HCT116 (cell line): ENCODE measurements at regions not wholly inside any gene's neighbourhood (a gene's known extent, or its start where the extent isn't known, plus 50 kb on each side); places are given as distances from the start of the nearest gene placed in this dataset.

Experiments used
- ATAC-seq: fragments of 200-7000 bp; cut with Tn5 transposase; 2 replicates; pipeline ENCODE4 v1.9.1; 2020; ENCODE audit warnings: mild to moderate bottlenecking, moderate library complexity
- BruUV-seq: library from RNA; stranded (reverse); fragments of 400-500 nt; replicated peaks from 2 replicates; lab custom pipeline; 2021; lab: Mats Ljungman, UMichigan
- CTCF ChIA-PET: fragments of 300-600 bp; sonication (Branson Sonifier 250); formaldehyde crosslinking; loops from one replicate; lab custom pipeline; 2021; ENCODE audit warnings: antibody characterized with exemption; lab: Charles Lee
- POLR2A ChIA-PET: fragments of 300-600, 350-600 bp; sonication (Branson Sonifier 250); formaldehyde crosslinking; loops from one replicate; lab custom pipeline; 2021; ENCODE audit warnings: antibody characterized with exemption; lab: Charles Lee
- RAD21 ChIA-PET, 2 experiments: fragments of 300-600 bp; sonication (Branson Sonifier 250); formaldehyde crosslinking; loops; one replicate each; lab custom pipeline; 2023; ENCODE audit warnings: low total read pairs in 2 of 2; ENCODE audit not compliant: uncharacterized antibody in 2 of 2, unreplicated experiment in 2 of 2, low non-redundant PET in 1 of 2; lab: Charles Lee
- DNase-seq: peaks from one replicate; pipeline ENCODE4 v3.0.0-alpha.2; 2010; ENCODE audit warnings: low read depth, low spot score
- H2AFZ ChIP-seq: fragments of 200-600 bp; shearing (Covaris generic), sonication (generic); 2 replicates; pipeline ENCODE4 v1.6.1; 2017; ENCODE audit warnings: low read depth, mixed run types, mixed read lengths, antibody characterized with exemption, low read length; ENCODE audit not compliant: poor library complexity, severe bottlenecking
- H3K27ac ChIP-seq: 2 replicates; pipeline ENCODE4 v1.5.1; 2012; ENCODE audit warnings: low read depth, low read length
- H3K27me3 ChIP-seq: fragments of 200-600 bp; sonication (generic); 2 replicates; pipeline ENCODE4 v1.6.1; 2016; ENCODE audit warnings: mixed run types, low read length, mixed read lengths; ENCODE audit not compliant: insufficient read depth
- H3K36me3 ChIP-seq, 2 experiments: fragments of 200-500 bp in 1 of 2; fragments of 200-600 bp in 1 of 2; sonication (Bioruptor generic) in 1 of 2; sonication (generic) in 1 of 2; 2 replicates each; pipeline versions ENCODE4 v1.5.1 to v1.6.1; 2014 to 2016; ENCODE audit warnings: low read length in 2 of 2, inconsistent platforms in 1 of 2, mixed read lengths in 1 of 2, mixed run types in 1 of 2; ENCODE audit not compliant: insufficient read depth in 2 of 2, control insufficient read depth in 1 of 2
- H3K4me1 ChIP-seq, 2 experiments: fragments of 200-600 bp in 1 of 2; sonication (generic) in 1 of 2; 2 replicates each; pipeline versions ENCODE4 v1.5.1 to v1.6.1; 2012 to 2017; ENCODE audit warnings: low read length in 2 of 2, inconsistent platforms in 1 of 2, mild to moderate bottlenecking in 1 of 2, mixed read lengths in 1 of 2, mixed run types in 1 of 2, moderate library complexity in 1 of 2; ENCODE audit not compliant: insufficient read depth in 2 of 2, control insufficient read depth in 1 of 2
- H3K4me2 ChIP-seq: fragments of 200-600 bp; sonication (generic); 2 replicates; pipeline ENCODE4 v1.6.1; 2017; ENCODE audit warnings: mixed run types, low read length, mixed read lengths
- H3K4me3 ChIP-seq, 2 experiments: fragments of 200-600 bp in 1 of 2; sonication (generic) in 1 of 2; replicated peaks in 1 of 2; 2 replicates each; pipeline ENCODE4 v1.5.1; 2011 to 2016; ENCODE audit warnings: low read length in 2 of 2, control low read depth in 1 of 2, low read depth in 1 of 2, mild to moderate bottlenecking in 1 of 2, mixed read lengths in 1 of 2, mixed run types in 1 of 2
- H3K79me2 ChIP-seq: fragments of 200-600 bp; sonication (generic); 2 replicates; pipeline ENCODE4 v1.6.1; 2017; ENCODE audit warnings: mild to moderate bottlenecking, mixed run types, low read length, moderate library complexity, mixed read lengths; ENCODE audit not compliant: insufficient read depth
- H3K9ac ChIP-seq: fragments of 200-600 bp; sonication (generic); 2 replicates; pipeline ENCODE4 v1.6.1; 2016; ENCODE audit warnings: low read length, mixed read lengths
- H3K9me2 ChIP-seq: fragments of 200-600 bp; sonication (generic), shearing (Covaris generic); 2 replicates; pipeline ENCODE4 v1.6.1; 2017; ENCODE audit warnings: mixed run types, mild to moderate bottlenecking, moderate library complexity; ENCODE audit not compliant: insufficient read depth
- H3K9me3 ChIP-seq, 2 experiments: fragments of 200-500 bp in 1 of 2; fragments of 200-600 bp in 1 of 2; sonication (Bioruptor generic) in 1 of 2; sonication (generic) in 1 of 2; 2 replicates each; pipeline ENCODE4 v1.6.1; 2014 to 2017; ENCODE audit warnings: low read length in 2 of 2, mixed read lengths in 2 of 2, inconsistent platforms in 1 of 2, low read depth in 1 of 2, mild to moderate bottlenecking in 1 of 2, mixed run types in 1 of 2, moderate library complexity in 1 of 2; ENCODE audit not compliant: control insufficient read depth in 1 of 2, insufficient read depth in 1 of 2
- H4K20me1 ChIP-seq: fragments of 200-600 bp; sonication (generic), shearing (Covaris generic); 2 replicates; pipeline ENCODE4 v1.6.1; 2017; ENCODE audit warnings: mixed run types, mild to moderate bottlenecking, moderate library complexity; ENCODE audit not compliant: insufficient read depth
- CEBPB ChIP-seq: IDR thresholded peaks from 2 replicates; pipeline ENCODE4 v1.6.1; 2012; ENCODE audit warnings: low read depth
- EGR1 ChIP-seq: IDR thresholded peaks from 2 replicates; pipeline ENCODE4 v1.6.1; 2012; ENCODE audit warnings: low read depth
- EZH2 ChIP-seq: fragments of 200-600 bp; sonication (generic); IDR thresholded peaks from 2 replicates; pipeline ENCODE4 v1.6.1; 2017; ENCODE audit warnings: antibody characterized with exemption, mixed run types
- FOSL1 ChIP-seq: IDR thresholded peaks from 2 replicates; pipeline ENCODE4 v1.6.1; 2012; ENCODE audit warnings: low read depth
- JUND ChIP-seq: IDR thresholded peaks from 2 replicates; pipeline ENCODE4 v1.6.1; 2012
- MAX ChIP-seq: IDR thresholded peaks from 2 replicates; pipeline ENCODE4 v1.6.1; 2012
- POLR2A ChIP-seq: IDR thresholded peaks from 2 replicates; pipeline ENCODE4 v1.7.0; 2011; ENCODE audit warnings: borderline replicate concordance; ENCODE audit not compliant: insufficient read depth, insufficient read length; ENCODE audit errors: extremely low read depth
- POLR2AphosphoS5 ChIP-seq: IDR thresholded peaks from 2 replicates; pipeline ENCODE4 v1.6.1; 2011; ENCODE audit warnings: mild to moderate bottlenecking, low read depth, low read length, moderate library complexity
- SIN3A ChIP-seq: IDR thresholded peaks from 2 replicates; pipeline ENCODE4 v1.6.1; 2012; ENCODE audit warnings: low read depth
- SP1 ChIP-seq: IDR thresholded peaks from 2 replicates; pipeline ENCODE4 v1.6.1; 2012; ENCODE audit warnings: low read depth
- TCF7L2 ChIP-seq: IDR thresholded peaks from 2 replicates; pipeline ENCODE4 v1.7.0; 2011; ENCODE audit warnings: borderline replicate concordance, inconsistent platforms; ENCODE audit not compliant: insufficient read depth, insufficient read length; ENCODE audit errors: extremely low read depth
- YY1 ChIP-seq: IDR thresholded peaks from 2 replicates; pipeline ENCODE4 v1.6.1; 2011; ENCODE audit warnings: low read length, low read depth, moderate library complexity, mild to moderate bottlenecking; ENCODE audit not compliant: insufficient replicate concordance; ENCODE audit errors: extremely low read depth
- ZBTB33 ChIP-seq: IDR thresholded peaks from 2 replicates; pipeline ENCODE4 v1.6.1; 2011; ENCODE audit warnings: mild to moderate bottlenecking, low read length, moderate library complexity; ENCODE audit not compliant: insufficient replicate concordance; ENCODE audit errors: extremely low read depth
- ZFX ChIP-seq: fragments of 450-650 bp; IDR thresholded peaks from 2 replicates; pipeline ENCODE4 v1.6.1; 2017
- intact Hi-C: fragments of 100-400 bp; cut with micrococcal nuclease; formaldehyde crosslinking; loops from 2 replicates; pipeline ENCODE4 v1.10.0; 2022

- ChIA-PET POLR2A (no interaction called here), RAD21 (no interaction called here), CTCF (no interaction called here)
- Histone ChIP-seq H3K9ac (no peak overlapping the region), H4K20me1 (no peaks in the 10 kb centered on the region), H3K9me3 (no peaks in the 10 kb centered on the region), H3K27me3 (no peaks in the 10 kb centered on the region), H3K79me2 (no peaks in the 10 kb centered on the region), H3K4me1 (peaks cover 0 to 6% of the 10 kb centered on the region in 2 experiments; a peak in 1 of 4 replicates), H3K4me2 (no peak overlapping the region), H3K36me3 (no peaks in the 10 kb centered on the region), H3K27ac (no peak overlapping the region), H2AFZ (no peak overlapping the region), H3K9me2 (no peaks in the 10 kb centered on the region), H3K4me3 (no peak overlapping the region)
- no peak for TF ChIP-seq YY1
- no peak for TF ChIP-seq ZFX
- TF ChIP-seq EZH2, result no peak
- TF ChIP-seq MAX, result no peak
- no peak for TF ChIP-seq EGR1
- no peak for TF ChIP-seq POLR2A
- no peak for TF ChIP-seq CEBPB
- no peak for TF ChIP-seq JUND
- no peak for TF ChIP-seq SIN3A
- TF ChIP-seq ZBTB33, result no peak
- TF ChIP-seq POLR2AphosphoS5, result no peak
- TF ChIP-seq TCF7L2, result no peak
- TF ChIP-seq FOSL1, result no peak
- TF ChIP-seq SP1, result no peak
- intact Hi-C loops, result no loop called here
- DNase-seq, result no peak
- no peak for ATAC-seq
- no TSS peak for BruUV-seq
Observed at GRCh38 chrX:55167901-55168300, 52.2 kb upstream of the PAGE5 start.
